HG02852 (cell line): ENCODE measurements at regions not wholly inside any gene's neighbourhood (a gene's known extent, or its start where the extent isn't known, plus 50 kb on each side); places are given as distances from the start of the nearest gene placed in this dataset.
"Not testable (repeated sequence)": the region's sequence is repeated elsewhere in the genome, so short reads cannot be mapped to it uniquely, and the experiment has no call there.

Experiments used
- ATAC-seq: cut with Tn5 transposase; IDR thresholded peaks from one replicate; pipeline ENCODE4 v1.9.1; 2021; ENCODE audit warnings: mild to moderate bottlenecking, moderate library complexity; ENCODE audit not compliant: unreplicated experiment

DNA sequence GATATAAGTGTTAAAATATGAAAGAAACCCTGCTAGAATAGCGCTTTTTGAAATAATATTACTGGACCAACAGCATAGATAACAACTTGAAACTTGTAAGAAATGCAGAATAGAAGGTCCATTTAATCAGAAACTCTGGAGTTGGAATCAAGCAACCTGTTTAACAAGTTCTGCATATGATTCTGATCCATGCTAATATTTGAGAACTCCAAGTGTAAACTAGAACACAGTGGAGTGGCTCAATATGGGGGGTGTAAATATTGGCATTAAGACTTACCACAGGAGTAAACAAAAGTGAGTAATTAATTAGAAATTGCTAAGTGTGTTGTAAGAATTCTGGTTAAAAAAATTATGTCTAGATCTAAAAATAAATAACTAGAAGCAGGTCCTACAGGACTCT lies 151.2 kb downstream of the SLITRK1 start:
- no peak for ATAC-seq

DNA sequence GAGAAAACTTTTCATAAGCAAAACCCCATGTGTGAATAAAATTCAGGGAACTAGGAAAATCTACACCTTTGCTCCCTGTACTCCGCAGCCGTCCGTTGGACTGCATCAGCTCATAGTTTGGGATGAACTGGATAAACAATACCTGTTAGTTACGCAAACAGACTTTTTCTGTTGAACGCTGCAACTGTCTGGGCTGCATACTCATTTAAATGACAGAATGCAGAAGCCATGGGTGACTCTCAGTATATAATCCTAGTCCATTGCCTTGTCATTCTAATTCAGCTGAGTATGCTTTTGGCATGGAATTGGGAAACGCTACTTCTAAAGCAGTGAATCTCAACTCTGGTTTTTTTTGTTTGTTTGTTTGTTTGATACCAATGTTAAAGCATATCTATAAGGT lies 151.6 kb downstream of the SLITRK1 start:
- ATAC-seq: no peak

DNA sequence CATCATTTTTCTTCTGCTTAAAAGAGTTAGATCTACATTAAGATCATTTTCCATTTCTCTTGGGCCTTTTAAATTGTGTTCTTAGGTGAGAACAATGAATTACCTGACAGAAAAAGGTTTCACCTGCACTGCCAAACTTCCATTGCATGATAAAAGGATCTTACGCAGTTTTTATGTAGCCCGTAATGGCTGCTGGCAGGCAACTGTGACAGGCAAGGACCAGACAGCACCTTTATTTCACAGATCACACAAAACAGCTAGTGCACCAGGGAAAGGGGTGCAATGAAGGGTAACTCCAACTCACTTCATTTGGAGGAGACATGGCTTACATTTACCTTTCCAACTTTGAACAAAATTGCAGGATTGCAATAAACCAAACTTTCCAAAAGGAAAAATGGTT lies 159.8 kb downstream of the SLITRK1 start:
- no peak for ATAC-seq

DNA sequence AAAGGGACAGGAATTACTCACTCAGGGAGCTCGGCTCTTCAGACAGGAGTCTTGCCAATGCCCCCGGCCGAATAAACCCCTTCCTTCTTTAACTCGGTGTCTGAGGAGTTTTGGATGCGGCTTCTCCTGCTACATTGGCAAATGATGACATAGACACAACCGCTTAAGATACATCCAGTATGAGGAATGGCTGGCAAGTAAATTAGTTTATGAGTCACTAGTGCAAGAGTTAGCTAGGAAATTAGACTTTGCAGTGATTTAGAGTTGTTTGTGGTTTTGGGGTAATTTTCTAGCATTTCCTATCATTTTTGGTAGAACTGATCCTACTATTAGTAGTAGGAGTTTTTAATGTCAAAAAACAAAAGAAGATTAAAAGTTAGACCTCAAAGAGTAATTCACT lies 166.2 kb downstream of the SLITRK1 start:
- no peak for ATAC-seq

DNA sequence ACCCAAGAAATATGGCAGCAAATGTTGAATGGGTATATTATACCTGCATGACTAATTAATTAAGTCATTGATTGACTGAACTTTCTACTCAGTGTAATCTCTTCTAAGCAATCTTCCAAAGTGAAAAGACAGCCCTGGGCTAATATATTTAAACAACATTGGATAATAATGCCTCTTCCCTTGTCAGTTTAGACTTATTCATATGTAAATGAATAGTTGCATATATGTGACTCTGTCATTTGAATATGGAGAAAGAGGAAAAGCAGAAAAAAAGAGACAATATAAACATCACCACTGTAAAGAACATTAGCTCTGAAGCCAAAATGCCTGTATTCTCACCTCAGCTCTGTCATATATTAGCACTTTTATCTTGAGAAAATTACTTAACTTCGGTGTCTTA lies 168.0 kb downstream of the SLITRK1 start:
- ATAC-seq: no peak

DNA sequence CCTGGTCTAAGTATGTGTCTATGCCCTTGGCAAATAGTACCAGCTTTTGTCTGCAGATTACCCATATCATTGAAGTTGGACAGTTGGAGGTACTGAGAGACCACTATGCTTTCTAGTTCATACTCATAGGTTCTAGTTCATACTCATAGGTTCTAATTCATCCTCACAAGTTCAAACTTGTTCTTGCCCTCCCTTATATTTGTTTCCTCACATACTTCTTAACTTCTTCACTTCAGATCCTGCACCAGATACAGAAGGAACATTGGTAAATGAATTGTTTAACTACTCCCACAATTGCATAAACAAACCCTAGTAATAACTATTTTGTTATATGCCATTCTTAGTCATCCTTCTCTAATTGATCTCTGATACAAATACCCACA lies 172.2 kb downstream of the SLITRK1 start:
- ATAC-seq: no peak

DNA sequence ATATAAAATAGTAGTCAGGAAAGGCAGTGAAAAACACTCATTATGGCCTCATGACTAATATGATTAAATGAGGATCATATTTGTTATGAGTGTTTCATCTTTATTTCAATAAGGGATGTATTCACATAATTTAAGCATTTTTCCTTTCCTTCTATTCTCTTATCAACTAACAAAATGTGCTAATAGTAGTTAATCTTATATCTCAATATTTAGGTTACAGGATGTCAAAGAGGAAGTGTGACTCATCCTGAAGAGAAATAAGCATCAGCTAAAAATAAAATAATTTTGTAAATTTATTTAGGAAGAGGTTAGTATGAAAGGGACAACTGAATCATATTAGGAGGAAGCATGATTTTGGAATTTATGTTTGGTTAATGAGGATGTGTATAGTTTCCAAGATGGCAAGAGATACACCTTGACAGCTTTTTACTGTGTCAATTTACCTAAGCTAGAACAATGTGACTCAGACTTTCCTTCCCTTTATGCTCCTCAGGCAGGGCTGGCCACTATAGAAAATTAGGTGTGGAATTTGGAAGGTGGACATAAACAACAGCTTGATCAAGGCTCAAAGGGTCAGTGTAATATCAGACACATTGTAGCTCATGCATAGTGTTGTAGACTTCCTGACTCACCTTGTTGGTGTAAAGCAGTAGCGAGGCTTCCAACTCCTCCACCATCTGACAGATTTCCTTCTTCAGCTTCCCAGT lies 172.7 kb downstream of the SLITRK1 start:
- no peak for ATAC-seq

DNA sequence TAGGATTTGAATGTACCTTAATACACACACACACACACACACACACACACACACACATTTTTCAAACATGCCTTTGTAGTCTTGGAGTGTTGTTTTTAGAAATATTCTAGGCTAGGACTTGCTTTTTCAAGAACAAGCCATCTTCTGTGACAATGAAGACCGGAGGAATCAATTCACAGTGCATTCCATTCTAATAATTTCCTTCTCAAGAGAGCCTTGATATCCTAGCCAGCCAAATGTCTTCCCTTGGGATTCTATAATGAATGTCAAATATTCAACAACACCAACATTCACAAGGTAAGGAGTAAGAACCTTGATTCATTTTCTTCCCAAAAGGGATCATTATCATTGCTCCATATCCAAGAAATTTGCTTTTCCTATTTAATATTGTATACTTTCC lies 180.3 kb downstream of the SLITRK1 start:
- ATAC-seq: no peak

DNA sequence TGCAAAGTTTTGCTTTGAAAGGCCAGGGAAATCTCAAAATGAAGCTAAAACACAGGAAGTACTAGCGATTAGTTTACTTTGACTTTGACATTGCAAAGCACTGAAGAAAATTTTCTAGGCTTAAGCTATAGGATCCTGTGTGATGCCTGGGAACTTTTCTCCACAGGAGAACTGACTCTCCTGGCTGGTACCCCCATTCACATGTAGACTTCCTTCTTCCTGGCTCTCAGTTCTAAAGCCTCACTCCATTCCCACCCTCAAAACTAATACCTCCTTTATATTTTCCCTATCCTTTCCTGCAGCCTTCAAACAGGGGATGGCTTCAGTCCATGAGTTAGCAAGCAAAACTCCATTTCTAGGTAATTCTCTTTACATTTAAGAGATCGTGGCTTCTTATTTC lies 189.5 kb downstream of the SLITRK1 start:
- ATAC-seq: no peak

DNA sequence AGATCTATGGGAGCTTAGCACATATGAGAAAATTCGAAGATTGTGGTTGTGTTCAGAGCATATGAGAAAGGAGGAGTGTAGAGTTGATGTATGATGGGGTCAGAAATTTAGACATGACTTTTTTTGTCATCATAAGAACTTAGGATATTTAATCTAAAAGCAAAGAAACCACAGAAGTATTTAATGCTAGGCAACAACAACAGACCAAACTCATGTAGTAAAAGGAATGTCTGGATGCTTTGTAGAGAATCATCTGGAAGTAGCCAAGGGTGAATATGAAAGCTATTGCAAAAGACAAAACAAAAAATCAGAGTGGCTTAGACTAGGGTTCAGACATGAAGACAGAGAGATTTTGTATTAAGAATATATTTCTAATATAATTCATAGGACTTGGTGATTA lies 190.3 kb downstream of the SLITRK1 start:
- no peak for ATAC-seq

DNA sequence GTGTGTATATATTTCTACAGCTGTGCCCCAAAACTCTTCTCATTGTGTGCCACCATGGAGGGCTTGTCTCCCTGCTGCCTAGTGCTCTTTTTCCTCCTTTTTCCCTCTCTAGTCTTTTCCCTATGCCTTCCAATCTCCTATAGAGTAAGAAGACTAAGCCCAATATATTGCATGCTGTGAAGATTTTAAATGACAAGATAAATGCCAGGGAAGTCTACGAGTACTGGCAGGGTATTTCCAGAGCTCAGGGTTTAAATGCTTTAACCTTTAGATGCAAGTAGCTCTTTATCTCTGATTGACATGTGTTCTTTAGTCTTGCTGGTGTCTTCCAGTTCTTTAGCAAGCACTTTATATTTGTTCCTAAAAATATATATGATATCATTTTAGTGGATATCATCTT lies 200.7 kb downstream of the SLITRK1 start:
- ATAC-seq: no peak

DNA sequence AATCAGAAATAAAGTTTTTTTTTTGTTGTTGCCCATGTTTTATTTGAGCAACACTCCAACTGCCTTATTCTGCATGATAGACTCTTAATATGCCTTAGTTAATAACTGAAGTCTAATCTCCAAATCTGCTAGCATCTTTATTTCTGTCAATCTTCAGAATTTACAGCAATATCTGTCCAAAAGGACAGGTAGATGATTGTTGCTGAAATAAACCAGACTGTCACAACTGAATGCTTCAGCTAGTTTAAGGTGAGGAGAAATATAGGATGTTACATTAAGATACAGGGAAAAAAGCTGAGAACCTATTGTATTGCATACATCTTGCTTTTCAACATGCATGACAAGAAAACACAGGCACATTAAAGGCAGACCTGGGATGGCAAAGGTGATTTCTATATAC lies 204.3 kb downstream of the SLITRK1 start:
- ATAC-seq: no peak

DNA sequence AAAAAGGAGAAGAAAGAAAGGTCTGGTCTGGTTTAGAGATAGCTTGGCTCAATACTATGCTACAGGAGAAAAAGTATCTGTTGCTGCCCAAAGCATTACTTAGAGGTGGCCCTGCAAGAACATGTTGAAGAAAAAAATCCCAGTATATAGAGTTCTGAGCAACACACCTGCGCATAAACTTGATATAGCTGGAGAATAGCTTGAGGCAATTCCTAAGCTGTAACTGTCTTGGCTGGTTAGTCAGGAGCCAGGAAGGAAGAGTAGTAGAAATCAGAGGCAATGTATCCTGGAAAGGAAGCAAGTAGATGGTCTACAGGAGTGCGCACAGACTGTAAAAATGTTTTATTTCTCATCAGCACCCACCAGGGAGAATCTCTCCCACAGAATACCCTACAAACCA lies 209.7 kb downstream of the SLITRK1 start:
- no peak for ATAC-seq

DNA sequence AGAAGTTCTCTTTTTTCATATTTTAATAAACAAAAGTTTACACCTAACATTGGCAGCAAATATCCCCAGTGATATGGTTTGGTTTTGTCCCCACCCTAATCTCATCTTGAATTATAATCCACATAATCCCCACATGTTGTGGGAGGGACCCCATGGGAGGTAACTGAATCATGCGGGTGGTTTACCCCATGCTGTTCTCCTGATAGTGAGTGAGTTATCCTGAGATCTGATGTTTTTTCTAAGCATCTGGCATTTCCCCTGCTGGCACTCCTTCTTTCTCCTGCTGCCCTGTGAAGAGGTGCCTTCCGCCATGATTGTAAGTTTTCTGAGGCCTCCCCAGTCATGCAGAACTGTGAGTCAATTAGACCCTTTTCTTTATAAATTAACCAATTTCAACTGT lies 214.7 kb downstream of the SLITRK1 start:
- ATAC-seq: no peak

DNA sequence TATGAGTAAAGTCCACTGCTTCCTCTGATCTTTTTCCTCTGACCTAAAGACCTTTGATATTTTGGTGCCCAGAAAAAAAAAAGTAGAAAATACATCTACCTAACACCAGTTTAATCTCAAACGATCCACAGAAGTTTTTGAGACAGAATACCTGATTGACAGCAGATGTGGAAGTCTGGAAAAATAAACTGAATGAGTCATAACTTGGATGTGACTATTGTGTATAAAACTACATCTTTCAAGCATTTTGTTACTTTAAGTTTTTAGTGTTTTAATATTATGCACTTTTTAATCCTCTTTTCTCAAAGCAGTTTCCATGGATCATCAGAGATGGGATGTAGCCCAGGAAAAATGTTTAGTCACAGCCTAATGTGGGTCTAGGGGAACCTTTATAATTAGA lies 216.1 kb downstream of the SLITRK1 start:
- no peak for ATAC-seq

DNA sequence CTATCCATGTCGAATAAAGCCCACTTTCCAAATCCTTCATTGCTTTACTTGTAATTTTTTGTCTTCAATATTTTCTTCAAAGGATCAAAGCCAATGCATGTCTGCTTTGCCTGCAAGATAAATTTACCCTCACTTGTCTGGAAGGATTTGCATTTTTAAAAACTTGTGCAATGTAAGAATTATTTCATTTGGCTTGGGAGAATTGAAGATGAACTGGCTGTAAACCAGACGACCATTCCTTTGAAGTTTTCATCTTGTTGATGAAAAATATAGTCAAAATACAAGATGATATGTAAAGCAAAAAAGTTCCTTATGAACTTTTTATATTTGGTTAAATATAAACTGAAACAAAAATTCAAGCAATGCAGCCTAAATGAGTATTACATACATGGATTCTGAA lies 225.0 kb downstream of the SLITRK1 start:
- ATAC-seq: no peak

DNA sequence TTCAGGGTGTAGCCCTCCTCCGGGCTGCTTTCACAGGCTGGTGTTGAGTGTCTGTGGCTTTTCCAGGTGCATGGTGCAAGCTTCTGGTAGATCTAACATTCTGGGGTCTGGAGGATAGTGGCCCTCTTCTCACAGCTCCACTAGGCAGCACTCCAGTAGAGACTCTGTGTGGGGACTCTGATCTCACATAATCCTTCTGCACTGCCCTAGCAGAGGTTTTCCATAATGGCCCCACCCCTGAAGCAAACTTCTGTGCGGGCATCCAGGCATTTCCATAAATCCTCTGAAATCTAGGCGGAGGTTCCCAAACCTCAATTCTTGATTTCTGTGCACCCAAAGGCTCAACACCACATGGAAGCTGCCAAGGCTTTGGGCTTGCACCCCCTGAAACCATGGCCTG lies 239.7 kb downstream of the SLITRK1 start:
- ATAC-seq: not testable (repeated sequence)

DNA sequence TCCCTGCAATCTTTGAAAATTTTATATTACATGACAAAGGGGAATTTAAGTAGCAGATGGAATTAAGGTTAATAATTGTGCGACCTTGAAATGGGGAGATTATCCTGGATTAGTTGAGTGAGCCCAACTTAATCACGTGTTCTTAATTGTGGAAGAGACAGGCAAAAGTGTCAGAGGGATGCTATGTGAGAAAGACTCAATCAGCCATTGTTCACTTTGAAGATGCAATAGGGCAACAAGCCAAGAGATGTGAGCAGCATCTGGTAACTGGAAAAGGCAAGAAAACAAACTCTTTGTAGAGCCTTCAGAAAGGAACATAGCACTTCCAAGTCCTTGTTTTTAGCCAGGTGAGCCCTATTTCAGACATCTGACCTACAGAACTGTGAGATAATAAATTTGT lies 247.7 kb downstream of the SLITRK1 start:
- ATAC-seq: no peak

DNA sequence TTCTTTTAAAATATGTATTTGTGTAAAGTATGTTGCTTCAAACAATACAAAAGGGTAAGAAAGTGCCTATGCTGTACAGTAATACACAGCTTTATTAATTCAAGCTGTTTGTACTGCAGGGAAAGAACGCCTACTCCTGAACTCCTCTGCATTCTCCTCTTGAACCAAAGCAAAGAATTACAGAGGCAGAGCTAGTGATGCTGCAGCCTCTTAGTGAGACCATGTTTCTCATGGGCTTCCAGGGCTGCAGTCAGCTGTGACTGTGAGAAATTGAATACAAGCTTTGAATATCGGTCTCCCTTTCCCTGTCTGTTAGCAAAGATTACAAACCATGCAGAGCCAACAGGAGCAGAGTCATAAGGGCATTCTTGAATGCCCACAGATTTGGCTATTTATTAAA lies 248.5 kb downstream of the SLITRK1 start:
- ATAC-seq: no peak

DNA sequence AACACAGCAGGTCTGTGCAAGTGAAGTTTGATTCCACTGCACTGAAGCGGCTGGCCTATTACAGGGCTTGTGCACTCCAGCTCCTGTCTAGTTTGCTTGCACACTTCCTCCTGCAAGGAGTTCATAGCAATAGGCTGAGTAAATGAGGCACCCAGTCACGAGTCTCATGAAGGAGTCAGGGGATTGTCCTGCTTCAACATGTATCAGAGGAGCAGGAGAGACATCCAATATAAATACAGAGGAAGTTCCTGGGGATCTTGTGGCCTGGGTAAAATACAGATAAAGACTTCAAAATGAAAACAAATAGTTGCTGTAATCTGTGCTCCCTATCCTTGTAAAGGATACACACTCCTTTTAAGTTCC lies 259.9 kb downstream of the SLITRK1 start:
- ATAC-seq: no peak

DNA sequence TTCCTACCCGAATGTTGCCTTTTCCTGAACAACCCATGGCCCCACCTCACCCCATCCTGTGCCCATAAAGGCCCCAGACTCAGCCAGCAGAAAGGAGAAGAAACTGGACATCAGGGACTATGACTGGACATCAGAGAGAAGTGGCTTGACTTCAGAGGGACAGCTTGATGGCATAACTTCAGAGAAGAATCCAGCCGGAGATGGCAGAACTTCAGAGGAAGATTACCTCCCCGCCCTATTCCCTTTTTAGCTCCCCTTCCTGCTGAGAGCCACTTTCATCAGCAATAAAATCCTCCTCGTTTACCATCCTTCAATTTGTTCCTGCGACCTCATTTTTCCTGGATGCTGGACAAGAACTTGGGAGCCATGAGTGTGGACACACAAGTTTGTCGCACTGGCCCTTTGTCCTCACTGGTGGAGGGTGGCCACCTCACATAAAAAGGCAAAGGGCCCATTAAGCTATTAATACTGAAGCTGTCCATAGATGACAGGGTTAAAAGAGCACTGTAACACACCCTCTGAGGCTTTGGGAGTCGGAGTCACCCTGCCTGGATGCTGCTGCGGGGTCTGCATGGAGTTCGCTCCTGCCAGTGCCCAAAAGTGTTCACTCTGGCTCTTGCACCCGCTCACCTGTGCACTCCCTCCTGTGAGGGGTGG lies 260.4 kb downstream of the SLITRK1 start:
- ATAC-seq: no peak

DNA sequence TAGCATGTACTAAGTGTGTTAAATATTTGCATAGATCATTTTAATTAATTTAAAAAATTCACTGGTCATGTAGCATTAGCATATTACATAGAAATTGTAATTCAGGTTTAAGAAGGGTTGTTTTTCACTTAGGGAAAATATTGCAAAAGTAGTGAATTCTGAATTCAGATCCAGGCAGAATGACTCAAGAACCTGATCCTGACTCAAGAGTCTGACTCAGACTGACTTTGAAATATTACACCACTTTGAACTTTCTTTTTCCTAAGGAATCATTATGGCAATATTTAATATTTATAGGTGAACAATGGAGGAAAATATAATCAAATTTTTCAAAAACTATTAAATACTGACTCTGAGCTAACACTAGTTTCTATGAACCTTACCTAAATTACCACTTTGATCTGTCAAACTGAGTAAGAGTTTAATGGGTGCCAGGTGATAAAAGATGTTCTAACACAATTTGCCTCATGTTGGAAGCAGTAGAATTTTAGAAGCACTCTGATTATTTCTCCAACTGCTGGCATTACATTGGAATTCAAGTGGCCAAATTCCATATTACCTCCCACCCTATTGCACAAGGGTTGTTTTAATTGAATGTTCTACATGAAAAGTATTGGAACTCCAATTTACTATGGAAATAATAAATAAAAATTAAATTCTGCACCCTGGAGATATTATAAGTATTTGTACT lies 261.6 kb downstream of the SLITRK1 start:
- ATAC-seq: no peak
